Endothelial cell of hepatic sinusoid (primary cell): ENCODE measurements at regions not wholly inside any gene's neighbourhood (a gene's known extent, or its start where the extent isn't known, plus 50 kb on each side); places are given as distances from the start of the nearest gene placed in this dataset.

Source experiments
- in situ Hi-C: cut with HindIII; loops from 2 replicates; pipeline ENCODE4 v1.10.0; 2017; ENCODE audit warnings: low sequenced_read_pairs

- in situ Hi-C loops: no loop called here
Observed at GRCh38 chr1:235925016-235925415, 58.3 kb upstream of the LYST start.

GRCh38 chr1:235923466-235924021 is 56.8 kb upstream of the LYST start:
- in situ Hi-C loops: no loop called here

DNA sequence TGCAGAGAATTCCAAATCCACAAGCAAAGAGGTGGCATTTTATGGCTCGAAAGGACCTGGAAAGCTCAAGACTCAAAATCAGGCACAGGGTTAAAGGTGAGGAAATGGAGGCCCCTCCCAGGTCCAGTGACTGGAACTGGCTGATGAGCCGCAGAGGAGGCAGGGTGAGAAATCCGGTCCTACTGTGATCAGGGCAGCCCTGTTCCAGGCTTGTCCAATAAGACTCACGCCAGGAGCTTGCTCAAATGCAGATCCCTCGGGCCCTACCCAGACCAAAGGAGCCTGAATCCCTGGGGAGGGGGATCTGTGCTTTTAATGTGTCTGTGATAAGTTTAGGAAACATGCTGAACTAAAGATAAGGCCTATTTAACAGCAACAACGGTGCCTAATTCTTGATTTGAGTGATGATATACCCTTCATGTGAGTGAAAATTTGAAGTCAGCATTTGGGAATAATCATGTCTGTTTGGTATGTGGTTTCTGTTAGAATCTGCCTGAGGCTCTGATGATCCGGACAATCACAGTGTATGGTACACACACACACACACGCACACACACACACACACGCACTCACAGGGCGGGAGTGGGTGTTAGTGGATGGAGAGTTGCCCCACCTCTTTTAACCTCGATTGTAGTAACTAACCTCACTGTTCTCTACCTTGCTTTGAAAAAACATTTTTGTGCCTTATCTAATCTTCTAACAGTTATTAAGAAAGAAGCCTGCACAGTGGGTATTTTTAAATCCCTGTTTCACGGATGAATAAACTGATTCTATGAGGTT is 54.1 kb upstream of the LYST start:
- in situ Hi-C loops: no loop called here

GRCh38 chr1:235919833-235920441 is 53.2 kb upstream of the LYST start:
- in situ Hi-C loops: loop anchor here (5.0 kb wide), 1 partner anchor 72 kb away; no protein-coding TSS in a partner anchor

GRCh38 chr1:235919127-235919832 is 52.6 kb upstream of the LYST start:
- in situ Hi-C loops: loop anchor here (5.0 kb wide), 1 partner anchor 73 kb away; no protein-coding TSS in a partner anchor

- in situ Hi-C loops: loop anchor here (5.0 kb wide), 1 partner anchor 74 kb away; no protein-coding TSS in a partner anchor
Observed at GRCh38 chr1:235918465-235918864, 51.8 kb upstream of the LYST start.

- in situ Hi-C loops: loop anchor here (5.0 kb wide), 1 partner anchor 74 kb away; no protein-coding TSS in a partner anchor
Observed at GRCh38 chr1:235918032-235918431, 51.3 kb upstream of the LYST start.

DNA sequence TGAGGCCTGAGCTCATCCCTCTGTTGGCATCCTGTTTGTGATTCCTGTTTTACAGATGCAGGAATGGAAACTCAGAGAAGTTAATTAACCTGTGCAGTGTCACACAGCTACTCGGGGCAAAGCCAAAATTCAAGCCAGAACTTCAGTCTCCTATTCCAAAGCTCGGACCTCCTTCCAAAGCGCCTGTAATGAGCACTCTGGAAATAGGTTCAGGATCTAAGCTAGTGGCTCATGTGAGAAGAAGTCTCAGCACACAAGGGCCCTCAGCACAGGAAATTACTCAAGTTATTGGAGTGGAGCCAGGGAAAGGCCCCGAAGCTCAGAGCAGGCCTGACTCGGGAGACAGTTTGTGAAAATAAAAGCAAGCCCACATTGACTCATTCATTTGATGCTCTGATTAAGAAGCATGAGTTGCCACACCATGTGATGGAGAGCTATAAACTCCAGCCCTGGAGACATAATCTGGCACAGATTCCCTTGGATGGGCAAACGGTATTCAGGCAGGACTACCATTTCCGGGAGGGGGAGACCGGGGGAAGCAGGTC is 50.6 kb upstream of the LYST start:
- in situ Hi-C loops: loop anchor here (5.0 kb wide), 1 partner anchor 75 kb away; no protein-coding TSS in a partner anchor
